Activated CD4-positive, alpha-beta T cell treated with anti-CD3 and anti-CD28 coated beads, Interleukin-2, Interleukin-6, amounts not matched to agents 100 ng/mL and 50 ng/mL, durations not matched to agents 16 hours and 8 hours (primary cell): ENCODE measurements at regions not wholly inside any gene's neighbourhood (a gene's known extent, or its start where the extent isn't known, plus 50 kb on each side); places are given as distances from the start of the nearest gene placed in this dataset.

Experiments used
- DNase-seq: peaks from one replicate; pipeline ENCODE4 v3.0.0-alpha.2; 2020

GRCh38 chr6:148221196-148221979 is 121.2 kb upstream of the SASH1 start:
- DNase-seq, result no peak

DNA sequence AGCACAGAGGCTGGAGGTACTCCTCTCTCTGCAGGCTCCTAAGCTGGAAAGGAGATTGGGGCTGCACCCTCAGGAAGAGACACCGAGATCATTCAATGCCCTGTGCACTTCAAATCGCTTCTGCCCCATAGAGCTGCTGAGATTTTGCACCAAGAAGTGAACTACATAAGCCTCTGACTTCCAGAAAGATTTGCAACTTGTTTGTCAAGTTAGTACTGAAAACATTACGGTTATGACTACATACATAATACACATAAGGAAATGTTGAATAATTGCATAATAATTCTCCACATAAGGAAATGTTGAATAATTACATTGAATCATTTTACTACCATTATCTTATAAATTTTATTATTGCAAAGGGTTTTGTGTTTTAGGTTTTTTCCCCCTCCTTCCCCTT is 120.3 kb upstream of the SASH1 start:
- no peak for DNase-seq

- DNase-seq, result no peak
Observed at GRCh38 chr6:148222846-148223245, 119.8 kb upstream of the SASH1 start.

GRCh38 chr6:148223424-148223842 is 119.2 kb upstream of the SASH1 start:
- DNase-seq, result no peak

- DNase-seq, result no peak
Observed at GRCh38 chr6:148225871-148226270, 116.8 kb upstream of the SASH1 start.

DNA sequence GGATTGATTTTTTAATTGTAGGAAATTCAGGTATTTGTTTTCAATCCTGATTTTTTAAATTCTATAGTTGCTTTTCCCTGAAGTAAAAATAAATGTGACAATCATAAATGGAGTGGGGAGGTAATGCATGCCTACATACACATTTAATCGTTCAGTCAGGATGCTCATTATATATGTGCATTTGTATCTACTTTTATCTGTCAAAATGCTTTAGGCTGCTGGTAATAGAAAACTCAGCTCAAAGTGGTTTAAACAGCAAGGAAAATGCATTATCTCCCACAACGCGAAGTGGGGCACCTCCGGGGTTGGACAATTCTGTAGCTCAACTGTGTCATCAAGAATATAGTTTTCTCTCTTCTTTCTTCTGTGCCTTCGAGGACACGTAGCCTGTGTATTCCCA is 116.4 kb upstream of the SASH1 start:
- DNase-seq, result no peak

DNA sequence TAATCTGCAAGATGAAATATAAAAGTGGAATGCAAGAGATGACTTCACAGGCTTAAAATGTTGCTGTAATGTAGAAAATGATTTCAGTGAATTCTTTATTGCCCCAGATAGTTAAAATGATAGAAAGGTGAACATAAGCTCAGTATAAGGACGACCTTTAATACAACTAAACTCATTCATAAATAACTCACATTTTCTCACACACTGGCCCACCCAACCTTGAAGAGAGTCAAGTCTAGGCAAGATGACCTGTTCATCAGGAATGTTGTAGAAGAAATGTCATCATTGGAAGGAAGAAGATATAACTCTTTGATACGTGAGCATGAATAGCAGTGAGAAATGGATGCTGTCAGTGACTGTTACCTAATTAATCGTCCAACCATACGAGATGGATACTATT is 111.1 kb upstream of the SASH1 start:
- DNase-seq, result no peak

GRCh38 chr6:148235446-148235845 is 107.2 kb upstream of the SASH1 start:
- DNase-seq, result no peak

DNA sequence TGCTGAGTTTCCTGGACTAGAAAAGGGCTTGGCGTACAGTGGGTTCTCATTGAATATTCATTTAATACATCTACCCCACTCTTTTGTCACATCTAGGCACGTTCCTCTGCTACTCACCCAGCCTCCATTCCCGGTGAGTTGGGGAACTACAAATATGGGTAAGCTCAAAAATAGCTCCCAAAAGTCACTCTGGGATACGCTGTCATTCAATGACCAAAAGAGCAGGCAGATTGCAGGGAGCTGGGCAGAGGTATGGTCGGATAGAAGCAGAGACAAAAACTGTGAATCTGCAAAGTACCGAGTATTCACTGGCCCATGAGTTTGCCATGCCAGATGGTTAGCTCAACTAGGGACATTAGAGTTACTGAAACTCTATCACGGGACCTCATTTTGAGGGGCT is 103.9 kb upstream of the SASH1 start:
- no peak for DNase-seq

- DNase-seq, result no peak
Observed at GRCh38 chr6:148239215-148239614, 103.4 kb upstream of the SASH1 start.

DNA sequence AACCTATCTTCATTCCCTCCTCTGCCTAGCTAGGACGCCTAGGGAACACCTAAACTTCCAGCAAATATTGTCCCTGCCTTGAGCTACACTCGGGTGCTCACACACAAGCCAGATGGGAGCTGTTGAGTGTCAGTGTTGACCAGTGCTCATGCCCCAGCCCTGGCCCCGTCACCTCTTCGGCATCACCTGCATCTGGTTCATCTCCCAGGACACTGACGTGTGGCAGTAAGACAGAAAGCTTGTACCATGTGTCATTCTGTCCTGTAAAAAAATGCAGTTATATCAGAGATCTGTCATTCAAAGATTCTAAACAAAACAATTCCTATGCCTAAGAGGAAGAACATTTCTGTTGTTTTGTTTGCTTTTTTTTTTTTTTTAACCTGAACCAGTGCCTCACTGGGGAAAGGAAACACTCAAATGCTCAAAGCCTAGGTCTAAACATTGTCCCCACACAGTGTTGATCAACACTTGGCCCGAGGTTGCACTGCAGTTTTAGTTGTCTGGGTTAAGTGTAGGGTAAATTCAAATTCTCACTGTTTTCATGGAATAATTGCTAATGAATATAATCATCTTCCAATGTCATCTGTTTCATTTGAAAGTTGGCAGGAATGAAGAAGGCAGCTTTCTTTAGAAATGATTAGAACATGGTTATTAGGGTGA is 102.7 kb upstream of the SASH1 start:
- DNase-seq, result no peak

DNA sequence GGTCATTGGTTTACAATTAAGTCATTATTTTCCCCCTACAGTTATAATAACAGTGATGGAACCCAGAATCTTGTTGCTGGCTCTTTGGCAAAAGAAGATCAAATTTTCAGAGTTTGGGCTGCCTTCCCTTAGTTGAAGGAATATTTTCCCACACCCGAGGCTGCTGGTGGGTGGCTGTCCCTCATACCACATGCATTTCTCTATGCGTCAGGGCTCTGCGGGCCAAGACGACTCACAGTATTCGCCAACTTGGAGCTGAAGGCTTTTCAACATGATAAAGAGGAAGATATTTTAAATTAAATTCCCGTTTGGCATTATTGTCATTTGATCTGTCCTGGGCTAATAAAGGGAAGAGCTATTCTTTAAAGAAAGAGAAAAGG is 102.2 kb upstream of the SASH1 start:
- no peak for DNase-seq

- no peak for DNase-seq
Observed at GRCh38 chr6:148240861-148241477, 101.7 kb upstream of the SASH1 start.

DNA sequence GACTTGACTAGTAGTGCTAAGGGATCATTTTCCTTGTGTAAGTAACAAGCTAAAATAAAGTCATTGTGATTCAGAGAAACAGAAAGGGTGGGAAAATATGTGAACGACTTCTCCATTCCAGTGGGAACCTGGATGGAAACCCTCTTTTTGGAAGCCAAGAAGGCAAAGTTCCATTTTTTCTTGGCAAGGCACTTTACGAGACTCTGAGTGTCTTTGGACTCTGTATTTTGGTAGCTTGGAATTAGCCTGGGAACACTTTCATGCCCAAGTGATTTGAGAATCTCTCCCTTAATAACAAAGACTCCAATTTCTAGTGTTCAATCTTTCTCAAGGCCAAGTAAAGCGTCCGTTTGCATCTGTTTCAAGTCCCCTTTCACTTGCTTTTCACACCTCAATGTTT is 100.5 kb upstream of the SASH1 start:
- DNase-seq, result no peak

DNA sequence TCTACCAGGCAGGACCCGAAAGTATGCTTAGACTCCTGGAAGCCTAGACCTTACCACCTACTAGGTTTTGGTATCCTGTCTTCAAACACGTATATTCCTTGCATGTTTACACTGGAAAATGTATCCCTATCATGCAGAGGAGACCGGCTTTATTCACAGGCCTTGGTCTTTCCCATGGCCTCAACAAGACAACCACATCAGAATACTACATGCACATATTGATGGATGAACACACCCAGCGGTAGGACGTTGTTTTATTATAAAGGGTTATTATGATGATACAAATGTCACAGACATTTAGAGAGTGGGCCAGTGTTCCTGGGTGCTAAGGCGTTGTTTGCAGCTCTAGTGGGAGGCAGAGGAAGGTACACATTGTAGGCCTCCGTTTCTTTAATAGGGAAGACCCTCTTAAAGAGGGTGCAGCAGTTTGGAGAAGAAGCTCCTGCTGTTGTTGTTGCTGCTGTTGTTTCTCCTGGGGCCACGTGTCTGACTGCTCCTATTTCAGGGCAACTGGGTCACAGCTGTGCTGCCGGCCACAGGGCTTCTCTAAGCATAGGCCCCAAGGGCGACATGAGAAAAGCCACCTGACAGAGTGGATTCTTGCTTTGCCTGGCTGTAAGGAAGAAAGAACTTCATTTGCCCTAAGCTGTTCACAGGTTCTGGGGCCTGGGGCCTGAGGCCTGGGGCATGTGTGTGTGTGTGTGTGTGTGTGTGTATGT is 98.3 kb upstream of the SASH1 start:
- DNase-seq, result no peak

DNA sequence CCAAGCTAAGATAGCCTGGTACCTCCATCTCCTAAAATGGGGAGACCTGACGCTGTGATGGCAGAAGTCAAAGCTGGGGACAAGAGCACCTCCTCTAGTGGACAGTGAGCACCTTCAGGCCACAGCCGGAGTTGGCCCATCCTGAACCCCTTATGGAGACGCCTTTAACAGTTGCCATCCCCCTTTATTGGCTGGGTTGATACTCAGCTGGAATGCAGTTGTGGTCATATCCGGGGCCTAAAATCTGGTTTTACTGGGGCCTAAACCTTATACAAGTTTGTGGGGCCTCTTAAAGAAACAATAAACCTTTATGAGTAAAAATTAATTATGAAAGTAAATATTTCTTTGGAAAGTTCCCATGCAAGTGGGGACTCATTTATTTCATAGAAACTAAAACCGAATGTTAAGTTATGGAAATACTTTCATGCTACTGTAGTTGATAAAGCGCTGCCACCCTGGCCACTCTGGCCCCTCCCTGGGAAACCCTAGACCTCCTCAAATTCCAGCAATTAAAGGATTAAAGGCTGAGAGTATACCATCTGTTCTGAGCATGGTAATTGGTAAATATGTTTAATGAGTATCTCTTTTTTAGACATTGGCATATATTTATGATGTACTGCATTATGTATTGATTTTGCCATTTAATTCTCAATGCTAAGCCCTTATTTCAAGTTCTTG is 95.1 kb upstream of the SASH1 start:
- no peak for DNase-seq

- DNase-seq, result no peak
Observed at GRCh38 chr6:148249160-148249559, 93.5 kb upstream of the SASH1 start.

- no peak for DNase-seq
Observed at GRCh38 chr6:148249679-148250375, 92.8 kb upstream of the SASH1 start.

DNA sequence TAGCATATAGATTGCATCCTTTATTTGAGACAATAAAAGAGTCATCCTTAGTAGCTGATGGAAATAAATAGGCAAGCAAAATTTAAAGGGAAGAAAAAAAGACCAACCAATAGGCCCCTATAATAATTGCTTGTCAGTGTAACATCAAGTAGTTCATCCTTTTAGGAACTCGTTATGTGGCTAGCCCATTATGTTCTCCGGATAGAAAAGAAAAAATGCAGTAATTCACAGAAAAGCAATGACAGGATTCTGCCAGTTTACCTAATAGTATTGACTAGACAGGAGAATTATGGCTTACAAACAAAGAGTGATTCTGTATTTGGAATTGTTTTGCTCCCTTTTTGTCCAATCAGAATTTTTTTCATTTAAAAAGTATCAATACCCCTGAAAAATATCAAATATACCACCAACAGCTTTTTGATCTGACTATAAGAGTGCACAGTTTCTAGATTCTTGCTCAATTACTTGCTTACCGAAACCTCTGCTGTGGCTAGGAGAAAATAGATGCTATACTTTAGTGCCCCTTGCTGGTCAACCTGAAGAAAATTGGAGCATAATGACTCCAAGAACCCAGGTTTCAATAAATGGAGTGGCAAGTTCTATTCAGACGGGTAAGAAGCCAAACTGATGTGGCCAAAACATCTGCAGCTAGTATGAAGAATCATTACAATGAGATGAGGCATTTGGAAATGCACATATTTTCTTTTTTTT is 91.5 kb upstream of the SASH1 start:
- DNase-seq, result peak; percentile 6

GRCh38 chr6:148251891-148252290 is 90.7 kb upstream of the SASH1 start:
- DNase-seq, result no peak

- DNase-seq, result no peak
Observed at GRCh38 chr6:148257810-148258209, 84.8 kb upstream of the SASH1 start.

DNA sequence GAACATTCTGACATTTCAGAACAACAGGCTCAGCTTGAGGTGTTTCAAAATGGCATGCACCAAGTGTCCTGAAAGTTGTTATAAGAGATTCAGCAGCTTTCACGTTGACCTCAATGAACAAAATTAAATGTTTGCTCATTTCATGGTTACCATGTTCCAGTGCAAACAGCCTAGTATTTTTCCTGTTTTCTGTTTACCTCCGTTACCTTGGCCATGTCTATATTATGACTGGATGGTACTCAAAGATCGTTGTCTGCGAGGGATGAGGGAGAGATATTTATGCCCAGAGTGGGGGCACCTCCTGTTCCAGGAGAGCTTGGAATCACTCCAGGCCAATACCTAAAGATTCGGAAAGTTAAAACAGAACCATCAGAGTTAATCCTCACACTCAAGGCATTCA is 83.8 kb upstream of the SASH1 start:
- DNase-seq, result no peak
